ENCODE measurements at regions not wholly inside any gene's neighbourhood (a gene's known extent, or its start where the extent isn't known, plus 50 kb on each side); places are given as distances from the start of the nearest gene placed in this dataset.
A peak's percentile ranks its signal among the peaks of the same experiment; 100 is the strongest.
"Not testable (repeated sequence)": the region's sequence is repeated elsewhere in the genome, so short reads cannot be mapped to it uniquely, and the experiment has no call there.

- not testable (repeated sequence) for DNase-seq
Measured at GRCh38 chr1:99481-99880, 352.0 kb downstream of the OR4F29 start.

GRCh38 chr1:98811-99210 is 352.7 kb downstream of the OR4F29 start:
- DNase-seq = not testable (repeated sequence)

GRCh38 chr1:91279-91678 is 360.2 kb downstream of the OR4F29 start:
- DNase-seq = not testable (repeated sequence)

- DNase-seq = not testable (repeated sequence)
Measured at GRCh38 chr1:88110-88509, 363.4 kb downstream of the OR4F29 start.

- not testable (repeated sequence) for DNase-seq
Measured at GRCh38 chr1:79152-79551, 372.3 kb downstream of the OR4F29 start.

- DNase-seq = not testable (repeated sequence)
Measured at GRCh38 chr1:65119-65518, 386.4 kb downstream of the OR4F29 start, which contains the start of gene OR4F5. Gene OR4F5 (plus strand): TSS chr1:65419.

- DNase-seq = not testable (repeated sequence)
Measured at GRCh38 chr1:56014-56531, 395.4 kb downstream of the OR4F29 start.

- not testable (repeated sequence) for DNase-seq
Measured at GRCh38 chr1:53182-53581, 398.3 kb downstream of the OR4F29 start.

GRCh38 chr1:41965-42466 is 409.5 kb downstream of the OR4F29 start:
- not testable (repeated sequence) for DNase-seq

GRCh38 chr1:41197-41596 is 410.3 kb downstream of the OR4F29 start:
- not testable (repeated sequence) for DNase-seq

GRCh38 chr1:29183-29582 is 422.3 kb downstream of the OR4F29 start:
- DNase-seq = not testable (repeated sequence)

- DNase-seq = not testable (repeated sequence)
Measured at GRCh38 chr1:17298-17697, 434.2 kb downstream of the OR4F29 start.

GRCh38 chr1:16025-16424 is 435.5 kb downstream of the OR4F29 start:
- DNase-seq = not testable (repeated sequence)

GRCh38 chr1:9941-10717 is 441.3 kb downstream of the OR4F29 start:
- peak; percentile 43 for DNase-seq

Data from CD4-positive, alpha-beta T cell treated with Interleukin-12 subunit alpha and Interleukin-12 subunit beta, for 1 hour (primary cell).